Spleen (tissue), 11 donors: ENCODE measurements at regions not wholly inside any gene's neighbourhood (a gene's known extent, or its start where the extent isn't known, plus 50 kb on each side); places are given as distances from the start of the nearest gene placed in this dataset.

Experiments used
- DNase-seq: peaks from one replicate; pipeline ENCODE4 v3.0.0-alpha.2; 2020
- H3K27ac ChIP-seq, 8 donors: fragments of 200-600 bp; sonication (generic) in 7 of 8; 1 replicate in 4 of 8; 2 replicates in 4 of 8; pipeline versions ENCODE4 v1.5.0 to v1.8.0; 2016 to 2021; ENCODE audit warnings: inconsistent platforms in 4 of 8, mild to moderate bottlenecking in 4 of 8, moderate library complexity in 1 of 8
- H3K27me3 ChIP-seq, 7 donors: fragments of 200-600 bp; sonication (generic) in 6 of 7; replicated peaks in 1 of 7; 1 replicate in 4 of 7; 2 replicates in 3 of 7; pipeline versions ENCODE4 v1.5.0 to v1.8.0; 2016 to 2021; ENCODE audit warnings: inconsistent platforms in 3 of 7, mild to moderate bottlenecking in 1 of 7
- H3K36me3 ChIP-seq, 6 donors: fragments of 200-600 bp; sonication (generic) in 5 of 6; 1 replicate in 4 of 6; 2 replicates in 2 of 6; pipeline versions ENCODE4 v1.5.0 to v1.8.0; 2016 to 2021; ENCODE audit warnings: inconsistent platforms in 2 of 6
- H3K4me1 ChIP-seq, 6 donors: fragments of 200-600 bp; sonication (generic) in 5 of 6; 1 replicate in 3 of 6; 2 replicates in 3 of 6; pipeline versions ENCODE4 v1.5.0 to v1.8.0; 2016 to 2021; ENCODE audit warnings: inconsistent platforms in 3 of 6
- H3K4me3 ChIP-seq, 8 donors: fragments of 200-600 bp; sonication (generic) in 7 of 8; 1 replicate in 4 of 8; 2 replicates in 4 of 8; pipeline versions ENCODE4 v1.5.0 to v1.8.0; 2016 to 2021; ENCODE audit warnings: inconsistent platforms in 4 of 8, mild to moderate bottlenecking in 4 of 8, moderate library complexity in 2 of 8
- H3K9me3 ChIP-seq, 8 donors: fragments of 200-600 bp; sonication (generic) in 7 of 8; 1 replicate in 4 of 8; 2 replicates in 4 of 8; pipeline versions ENCODE4 v1.5.0 to v1.8.0; 2016 to 2021; ENCODE audit warnings: inconsistent platforms in 4 of 8
- CTCF ChIP-seq, 11 experiments: fragments of 200-600 bp in 7 of 11; fragments of 450-650 bp in 4 of 11; sonication (generic) in 4 of 11; IDR thresholded peaks in 8 of 11; conservative IDR thresholded peaks in 3 of 11; 1 replicate in 7 of 11; 2 replicates in 4 of 11; pipeline versions ENCODE4 v1.4.0 to v1.8.0; 2016 to 2021; ENCODE audit warnings: antibody characterized with exemption in 11 of 11, inconsistent platforms in 4 of 11, mild to moderate bottlenecking in 1 of 11
- POLR2A ChIP-seq, 3 donors: fragments of 450-650 bp; IDR thresholded peaks; one replicate each; pipeline ENCODE4 v1.5.1; 2017; ENCODE audit warnings: antibody characterized with exemption in 3 of 3, mild to moderate bottlenecking in 1 of 3
- POLR2AphosphoS5 ChIP-seq, 3 donors: sonication (generic); formaldehyde crosslinking; IDR thresholded peaks; one replicate each; pipeline ENCODE4 v1.5.1; 2017; ENCODE audit warnings: antibody characterized with exemption in 3 of 3
- WGBS, 5 donors: extraction: QIAGEN DNeasy Blood & Tissue Kit in 3 of 5; methylation state at CpG; one replicate each; pipeline versions ENCODE4 v1.1.5 to v1.1.7; 2013 to 2018; 5-methylcytosine and 5-hydroxymethylcytosine counted together
- intact Hi-C: fragments of 100-400 bp; cut with DNase I; formaldehyde crosslinking; loops from one replicate; pipeline ENCODE4 v1.15.0; 2023; ENCODE audit warnings: low total_unique reads
- donor health status: healthy with polysubstance abuse.
- donor health status: DM: no; HTN: no; CAD: no; lungs with moderate emphysema.
- donor health status: DM: no; HTN: no; CAD: no.
- donor health status: Bipolar disorder and iron deficiency.
- donor health status: healthy.
- donor health status: DM: no; HTN: no; CAD: no.
- donor health status: DM: yes; HTN: yes; CAD: no.

DNA sequence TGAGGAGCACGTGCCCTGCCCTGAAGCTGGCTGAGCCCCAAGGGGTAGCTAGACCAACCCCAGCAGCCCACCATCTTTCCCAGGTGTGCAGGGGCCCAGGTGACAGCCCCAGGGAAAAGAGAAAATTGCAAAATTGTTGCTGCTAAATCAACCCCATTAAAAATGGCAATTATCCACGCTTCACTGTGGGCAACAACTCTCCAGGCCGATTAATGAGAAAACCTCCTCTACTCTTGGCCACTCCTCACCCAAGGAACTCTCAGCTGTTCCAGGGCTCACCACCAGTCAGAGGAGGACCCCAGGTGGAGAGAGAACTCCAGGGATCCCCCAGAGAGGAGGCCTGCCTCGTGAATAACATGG, 516.1 kb upstream of the MGMT start:
- Histone ChIP-seq H3K4me1 (no peaks in the 10 kb centered on the region), H3K9me3 (peaks cover 0 to 16% (median 8%) of the 10 kb centered on the region in 8 donors)
- intact Hi-C loops = no loop called here

GRCh38 chr10:128952856-128953255, 514.2 kb upstream of the MGMT start:
- peaks cover 0 to 3% (median 0%) of the 10 kb centered on the region in 8 donors for H3K9me3 ChIP-seq
- WGBS, 5 donors = 76 to 93% (median 90%) methylated on average over 8 of the region's 8 CpGs
- no peaks in the 10 kb centered on the region for H3K4me1 ChIP-seq
- intact Hi-C loops = no loop called here
- no peak overlapping the region for H3K4me3 ChIP-seq
- H3K27me3 ChIP-seq = no peaks in the 10 kb centered on the region
- no peak overlapping the region for H3K27ac ChIP-seq
- DNase-seq = no peak
- no peak for TF ChIP-seq POLR2A (IDR thresholded peaks at IDR 0.05)
- TF ChIP-seq CTCF (IDR thresholded peaks at IDR 0.05 in 8 of 11, conservative IDR thresholded peaks at IDR 0.05 in 3 of 11) = no peak
- no peak for TF ChIP-seq POLR2AphosphoS5 (IDR thresholded peaks at IDR 0.05)
- H3K36me3 ChIP-seq = no peaks in the 10 kb centered on the region

More for the DNA sequence above, 516.1 kb upstream of the MGMT start:
- WGBS, 5 donors = 77 to 95% (median 84%) methylated on average over 4 of the region's 4 CpGs
- no peak overlapping the region for H3K4me3 ChIP-seq
- no peak overlapping the region for H3K27ac ChIP-seq
- H3K36me3 ChIP-seq = no peaks in the 10 kb centered on the region
- no peak for DNase-seq
- TF ChIP-seq POLR2AphosphoS5 (IDR thresholded peaks at IDR 0.05) (no peak), POLR2A (IDR thresholded peaks at IDR 0.05) (no peak), CTCF (IDR thresholded peaks at IDR 0.05 in 8 of 11, conservative IDR thresholded peaks at IDR 0.05 in 3 of 11) (no peak)
- H3K27me3 ChIP-seq = no peaks in the 10 kb centered on the region

DNA sequence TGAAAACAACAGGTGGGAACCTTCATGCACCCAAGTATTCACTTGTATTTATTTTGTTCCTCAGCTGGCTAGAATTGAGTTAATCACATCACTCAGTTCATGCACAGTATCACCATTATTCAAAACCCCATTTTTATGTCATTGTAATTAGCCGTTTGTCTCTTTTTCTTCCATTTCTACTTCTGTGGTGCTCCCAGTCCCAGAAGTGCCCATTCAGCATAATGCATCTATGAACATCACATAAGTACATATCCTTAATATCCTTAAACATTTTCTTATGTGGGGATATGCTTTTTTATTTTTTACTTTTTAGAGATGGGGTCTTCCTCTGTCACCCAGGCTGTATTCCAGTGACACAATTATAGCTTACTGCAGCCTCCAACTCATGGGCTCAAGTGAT, 510.9 kb upstream of the MGMT start:
- no peak overlapping the region for H3K27ac ChIP-seq
- no peaks in the 10 kb centered on the region for H3K4me1 ChIP-seq
- no peaks in the 10 kb centered on the region for H3K9me3 ChIP-seq
- DNase-seq = no peak
- H3K4me3 ChIP-seq = no peak overlapping the region
- H3K36me3 ChIP-seq = no peaks in the 10 kb centered on the region
- peaks cover 0 to 2% (median 0%) of the 10 kb centered on the region in 7 donors for H3K27me3 ChIP-seq
- 76 to 88% (median 79%) methylated on average over 1 of the region's 1 CpG for WGBS, 5 donors
- TF ChIP-seq CTCF (IDR thresholded peaks at IDR 0.05 in 8 of 11, conservative IDR thresholded peaks at IDR 0.05 in 3 of 11) (no peak), POLR2AphosphoS5 (IDR thresholded peaks at IDR 0.05) (no peak), POLR2A (IDR thresholded peaks at IDR 0.05) (no peak)
- intact Hi-C loops = no loop called here

- Histone ChIP-seq H3K9me3 (no peaks in the 10 kb centered on the region), H3K4me1 (no peaks in the 10 kb centered on the region), H3K4me3 (no peak overlapping the region), H3K27me3 (peaks cover 0 to 11% (median 0%) of the 10 kb centered on the region in 7 donors), H3K36me3 (no peaks in the 10 kb centered on the region), H3K27ac (no peak overlapping the region)
- intact Hi-C loops = no loop called here
- no peak for DNase-seq
- no peak for TF ChIP-seq POLR2A (IDR thresholded peaks at IDR 0.05)
- TF ChIP-seq CTCF (IDR thresholded peaks at IDR 0.05 in 8 of 11, conservative IDR thresholded peaks at IDR 0.05 in 3 of 11) = no peak
- no peak for TF ChIP-seq POLR2AphosphoS5 (IDR thresholded peaks at IDR 0.05)
- 49 to 65% (median 53%) methylated on average over 3 to 4 of the region's 4 CpGs for WGBS, 5 donors
Measured at GRCh38 chr10:128957221-128957620, 509.8 kb upstream of the MGMT start.
